ENCODE measurements at regions not wholly inside any gene's neighbourhood (a gene's known extent, or its start where the extent isn't known, plus 50 kb on each side); places are given as distances from the start of the nearest gene placed in this dataset.

- TF ChIP-seq CTCF (IDR thresholded peaks at IDR 0.05; ENCODE audit: extremely low read depth in 1 of 2, insufficient read depth in 1 of 2, low read depth in 1 of 2, low read length in 2 of 2) (no peak), MYC (IDR thresholded peaks at IDR 0.05; ENCODE audit: low read depth, low read length) (no peak), POLR2A (IDR thresholded peaks at IDR 0.05; ENCODE audit: low read depth, low read length) (no peak), FOS (IDR thresholded peaks at IDR 0.05; ENCODE audit: borderline replicate concordance, insufficient read depth, low read length) (no peak), JUN (IDR thresholded peaks at IDR 0.05; ENCODE audit: borderline replicate concordance, insufficient read depth, insufficient read length, low read depth) (no peak), EZH2 (IDR thresholded peaks at IDR 0.05; ENCODE audit: borderline replicate concordance, low read depth, low read length, severe bottlenecking) (no peak), POLR2AphosphoS5 (IDR thresholded peaks at IDR 0.05; ENCODE audit: insufficient read depth, low read depth, low read length) (no peak)
- TF ChIP-seq, protein P1, sequence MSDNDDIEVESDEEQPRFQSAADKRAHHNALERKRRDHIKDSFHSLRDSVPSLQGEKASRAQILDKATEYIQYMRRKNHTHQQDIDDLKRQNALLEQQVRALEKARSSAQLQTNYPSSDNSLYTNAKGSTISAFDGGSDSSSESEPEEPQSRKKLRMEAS (IDR thresholded peaks at IDR 0.05; ENCODE audit: insufficient read depth, insufficient read length), result no peak
Observed at GRCh38 chr13:65724226-65724625, 1505.9 kb downstream of the PCDH9 start.

Data from endothelial cell of umbilical vein (primary cell).